GM18519 (cell line): ENCODE measurements at regions not wholly inside any gene's neighbourhood (a gene's known extent, or its start where the extent isn't known, plus 50 kb on each side); places are given as distances from the start of the nearest gene placed in this dataset.
"Not testable (repeated sequence)": the region's sequence is repeated elsewhere in the genome, so short reads cannot be mapped to it uniquely, and the experiment has no call there.

Source experiments
- ATAC-seq: cut with Tn5 transposase; IDR thresholded peaks from one replicate; pipeline ENCODE4 v1.9.1; 2021; ENCODE audit warnings: mild to moderate bottlenecking, moderate library complexity; ENCODE audit not compliant: unreplicated experiment, low FRiP score

DNA sequence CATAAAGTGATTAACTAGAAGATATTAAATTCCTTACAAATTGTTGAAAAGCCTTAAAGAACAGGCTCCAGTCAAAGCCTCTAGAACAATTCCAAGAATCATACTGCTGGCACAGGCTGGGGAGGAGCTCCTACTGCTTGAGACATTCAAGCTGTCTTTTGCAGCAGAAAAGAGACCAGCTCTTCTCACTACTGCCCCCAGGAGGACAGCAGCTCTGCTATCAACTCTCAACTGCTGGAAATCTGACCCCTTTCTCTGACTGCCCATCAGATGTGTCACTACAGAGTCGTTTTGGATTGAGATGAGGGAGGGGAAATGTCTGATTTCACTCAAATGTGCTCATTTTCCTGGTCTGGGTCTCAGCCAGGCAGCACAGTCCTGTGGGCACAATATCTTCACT, 421.0 kb downstream of the RPIA start:
- not testable (repeated sequence) for ATAC-seq

DNA sequence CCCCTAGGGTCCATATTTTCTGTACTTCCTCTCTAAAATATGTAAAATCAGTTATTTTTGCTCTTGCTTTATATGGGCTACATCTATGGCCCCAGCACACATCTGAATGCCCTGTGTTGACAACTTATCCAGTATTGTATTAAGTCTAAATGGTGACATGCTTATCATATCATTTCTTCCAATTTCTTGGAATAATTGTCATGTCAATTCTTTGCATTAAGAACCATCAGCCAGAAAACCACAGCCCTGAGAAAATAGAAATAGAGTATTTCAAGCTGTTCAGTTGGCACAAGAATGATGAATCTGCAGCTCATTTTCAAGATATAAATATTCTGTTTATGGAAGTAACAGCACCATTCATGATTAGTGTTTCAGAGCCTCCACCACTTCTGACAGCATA, 421.8 kb downstream of the RPIA start:
- ATAC-seq, result not testable (repeated sequence)

DNA sequence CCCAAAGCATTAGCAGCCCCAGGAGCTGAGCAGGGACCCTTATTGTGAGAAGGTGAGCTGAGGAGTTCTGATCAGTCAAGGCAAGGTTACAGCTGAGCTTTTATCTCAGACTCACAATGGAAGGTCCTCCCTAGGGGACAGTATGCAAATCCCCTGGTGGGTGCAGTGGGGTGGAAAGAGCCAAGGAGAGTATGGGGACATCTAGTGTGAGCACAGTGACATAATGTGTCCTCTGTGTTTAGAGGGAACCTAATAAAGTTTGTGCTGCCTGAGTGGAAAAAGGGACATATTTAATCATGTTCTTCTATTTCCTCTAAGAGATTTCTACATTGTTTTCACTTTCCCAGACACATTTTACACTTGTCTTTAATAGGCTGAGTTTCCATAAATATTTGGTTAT, 438.0 kb downstream of the RPIA start:
- not testable (repeated sequence) for ATAC-seq

GRCh38 chr2:89130665-89131308, 439.3 kb downstream of the RPIA start:
- ATAC-seq, result not testable (repeated sequence)

DNA sequence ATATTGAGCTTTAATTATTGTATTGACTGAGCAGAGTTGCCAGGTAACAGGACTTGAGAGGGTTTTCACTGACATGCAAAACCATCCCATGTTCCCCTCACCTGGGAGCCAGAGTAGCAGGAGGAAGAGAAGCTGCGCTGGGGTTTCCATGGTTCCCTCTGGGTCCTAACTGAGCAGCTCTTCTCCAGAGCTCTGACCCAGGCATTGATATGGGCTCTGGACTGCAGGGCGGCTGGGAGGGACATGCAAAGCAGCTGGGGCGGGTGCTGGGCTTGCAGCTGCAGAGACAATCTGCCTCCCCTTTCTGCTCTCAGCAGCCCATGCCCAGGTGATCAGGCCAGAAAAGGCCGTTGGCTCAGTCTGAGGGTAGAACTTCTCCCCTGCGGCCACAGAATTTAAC, 451.5 kb downstream of the RPIA start:
- ATAC-seq, result not testable (repeated sequence)

- ATAC-seq, result not testable (repeated sequence)
Measured at GRCh38 chr2:89145342-89145741, 453.9 kb downstream of the RPIA start.

DNA sequence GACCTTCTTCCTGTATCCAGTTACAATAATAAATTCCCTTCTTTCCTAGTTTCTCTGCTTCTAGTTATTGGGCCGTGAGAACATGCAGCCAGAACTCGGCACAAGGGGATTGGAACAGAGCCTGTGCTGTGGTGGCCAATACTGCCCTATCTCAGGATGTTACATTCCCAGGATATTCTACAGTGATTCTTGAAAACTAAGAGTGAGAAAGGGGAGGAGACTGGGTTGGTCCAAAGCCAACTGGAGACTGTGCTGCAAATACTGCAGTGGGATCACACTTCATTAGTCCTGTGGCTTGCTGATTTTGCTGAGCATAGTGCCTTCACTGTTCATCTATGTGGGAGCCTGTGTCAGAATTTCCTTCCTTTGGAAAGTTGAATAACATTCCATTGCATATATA, 456.8 kb downstream of the RPIA start:
- ATAC-seq, result not testable (repeated sequence)

GRCh38 chr2:89151699-89152098, 460.2 kb downstream of the RPIA start:
- ATAC-seq, result not testable (repeated sequence)

DNA sequence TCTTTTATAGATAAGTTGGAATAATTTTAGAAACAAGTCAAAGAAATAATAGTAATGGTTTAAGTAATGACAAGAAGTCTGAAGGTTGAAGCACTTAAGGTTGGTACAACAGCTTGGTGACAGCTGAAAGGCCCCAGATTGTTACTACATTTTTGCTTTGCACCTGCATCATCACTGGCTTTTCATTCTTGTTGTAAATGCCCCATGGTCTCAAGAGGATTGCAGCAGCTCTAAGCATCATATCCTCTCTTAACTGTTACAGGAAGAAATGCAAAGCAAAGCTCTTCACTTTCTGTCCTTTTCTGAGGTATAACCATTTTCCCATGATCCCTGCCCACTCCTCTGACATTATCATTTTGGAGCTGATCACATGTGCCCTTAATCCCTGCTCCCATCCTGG, 461.0 kb downstream of the RPIA start:
- ATAC-seq, result not testable (repeated sequence)

DNA sequence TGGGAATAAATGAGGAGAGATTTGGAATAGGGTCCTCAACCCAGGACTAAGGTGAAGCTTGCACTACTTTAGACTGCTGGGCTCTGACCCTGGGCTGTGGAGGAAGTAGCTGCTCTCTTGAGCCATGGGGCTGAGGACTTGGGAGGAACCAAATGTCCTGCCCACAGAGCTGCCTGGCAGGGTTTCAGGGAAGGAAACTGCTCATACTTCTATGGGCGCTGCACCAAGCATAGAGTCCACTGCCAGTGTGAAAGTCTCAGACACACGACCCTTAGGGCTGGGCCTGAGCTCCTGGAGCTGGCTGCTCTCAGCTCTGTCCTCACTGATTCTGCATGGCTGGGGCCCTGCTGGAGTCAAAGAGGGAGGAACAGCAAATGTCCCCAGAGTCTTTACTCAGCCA, 461.7 kb downstream of the RPIA start:
- ATAC-seq, result not testable (repeated sequence)

GRCh38 chr2:89154247-89154682, 462.8 kb downstream of the RPIA start:
- not testable (repeated sequence) for ATAC-seq

GRCh38 chr2:89160306-89160705, 468.8 kb downstream of the RPIA start:
- ATAC-seq, result not testable (repeated sequence)

- not testable (repeated sequence) for ATAC-seq
Measured at GRCh38 chr2:89161626-89162025, 470.2 kb downstream of the RPIA start.

DNA sequence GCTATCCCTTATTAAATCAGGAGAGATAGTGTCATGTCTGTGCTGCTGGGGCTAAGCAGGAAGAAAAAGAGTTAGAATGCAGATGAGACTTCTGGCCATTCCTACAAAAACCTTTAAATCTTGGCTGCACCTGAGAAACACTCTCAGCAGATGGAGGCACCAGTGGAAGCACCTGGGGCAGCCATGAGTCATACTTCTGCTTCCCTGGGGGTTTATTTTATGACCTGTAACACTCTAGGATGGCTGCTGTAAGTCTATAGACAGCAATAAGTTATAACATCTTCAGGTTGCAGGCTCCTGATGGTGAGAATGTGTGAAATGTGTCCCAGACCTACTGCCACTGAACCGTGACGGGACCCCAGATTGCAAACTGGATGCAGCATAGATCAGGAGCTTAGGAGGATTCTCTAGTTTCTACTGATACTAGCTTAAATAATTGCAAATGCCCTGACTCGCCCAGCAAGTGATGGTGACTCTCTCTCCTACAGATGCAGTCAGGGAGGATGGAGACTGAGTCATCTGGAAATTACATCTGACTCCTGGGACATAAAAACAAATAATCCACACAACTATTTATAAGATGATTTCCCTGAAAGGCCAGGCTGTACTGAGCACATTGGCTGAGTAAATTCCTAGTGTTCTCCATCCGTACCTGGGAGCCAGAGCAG, 479.2 kb downstream of the RPIA start:
- not testable (repeated sequence) for ATAC-seq

DNA sequence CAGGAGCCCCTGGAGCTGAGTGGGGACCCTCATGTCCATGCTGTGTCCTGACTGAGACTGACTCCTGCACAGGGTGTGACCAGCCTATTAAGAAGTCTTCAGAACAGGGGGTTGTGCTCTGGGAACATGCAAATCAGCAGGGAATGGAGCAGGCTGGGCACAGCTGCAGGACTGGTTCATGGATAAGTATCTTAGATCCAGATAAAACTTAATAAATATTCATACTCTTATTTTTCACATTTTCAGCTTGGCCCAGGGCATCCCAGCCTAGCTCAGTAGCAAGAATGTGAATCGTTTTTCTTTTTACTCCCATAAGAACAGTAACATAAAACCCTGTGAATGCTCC, 479.7 kb downstream of the RPIA start:
- ATAC-seq, result not testable (repeated sequence)

- not testable (repeated sequence) for ATAC-seq
Measured at GRCh38 chr2:89177004-89177403, 485.5 kb downstream of the RPIA start.

- ATAC-seq, result not testable (repeated sequence)
Measured at GRCh38 chr2:89182221-89182620, 490.7 kb downstream of the RPIA start.

DNA sequence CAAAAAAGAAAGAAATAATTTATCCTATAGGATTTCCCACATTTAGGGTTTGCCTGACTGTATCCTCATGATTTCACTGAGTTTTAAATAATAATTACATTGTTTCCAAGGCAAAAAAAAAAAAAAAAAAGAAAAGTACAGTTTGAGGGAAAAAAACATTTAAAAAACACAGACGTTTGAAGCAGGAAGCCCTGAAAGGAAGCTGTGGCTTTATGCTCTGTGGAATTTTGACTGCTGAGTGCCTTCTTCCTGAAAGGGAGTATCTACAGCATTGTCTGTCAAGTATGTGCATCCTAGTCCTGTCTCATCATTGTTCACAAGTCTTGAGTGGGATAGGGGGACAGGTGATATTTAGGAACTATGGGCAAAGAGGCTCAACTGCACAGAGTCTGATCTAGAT, 493.3 kb downstream of the RPIA start:
- not testable (repeated sequence) for ATAC-seq

DNA sequence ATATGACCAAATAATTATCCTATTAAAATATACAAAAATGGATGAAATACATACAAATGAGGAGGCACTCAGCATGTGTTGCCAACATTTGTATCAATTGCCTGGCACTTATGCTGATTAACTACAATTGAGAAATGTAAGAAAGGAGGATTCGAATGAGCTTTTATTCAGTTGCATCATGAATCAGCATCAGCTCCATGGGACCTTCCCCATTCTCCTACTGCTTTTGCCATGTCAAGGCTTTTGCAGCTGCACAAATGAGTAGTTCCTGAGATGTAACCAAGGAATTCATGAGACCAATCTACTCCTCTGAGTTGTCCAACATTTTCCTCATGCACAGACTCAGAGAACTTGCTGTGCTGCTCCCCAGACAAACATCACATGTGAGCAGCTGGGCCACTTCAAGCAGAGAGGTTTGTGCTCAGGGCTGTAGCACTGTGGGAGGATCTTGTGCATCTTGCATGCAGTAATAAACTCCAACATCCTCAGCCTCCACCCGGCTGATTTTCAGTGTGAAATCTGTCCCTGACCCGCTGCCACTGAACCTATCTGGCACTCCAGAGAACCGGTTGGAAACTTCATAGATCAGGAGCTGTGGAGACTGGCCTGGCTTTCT, 504.3 kb downstream of the RPIA start:
- not testable (repeated sequence) for ATAC-seq

GRCh38 chr2:89196719-89197118, 505.2 kb downstream of the RPIA start:
- ATAC-seq, result not testable (repeated sequence)

DNA sequence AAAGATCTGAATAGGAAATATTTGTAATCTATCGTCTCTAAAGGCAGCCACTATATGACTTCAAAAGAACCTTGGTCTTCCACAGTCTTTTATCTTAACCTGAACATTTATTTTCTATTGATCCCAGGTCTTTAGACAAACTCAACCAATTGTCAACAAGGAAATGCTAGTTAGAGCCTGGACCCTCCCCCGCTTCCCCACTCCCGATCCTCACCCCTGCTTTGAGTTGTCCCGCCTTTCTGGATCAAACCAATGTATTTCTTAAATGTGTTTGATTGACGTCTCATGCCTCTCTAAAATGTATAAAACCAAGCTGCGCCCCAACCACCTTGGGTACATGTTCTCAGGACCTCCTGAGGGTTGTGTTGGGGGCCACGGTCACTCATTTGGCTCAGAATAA, 506.6 kb downstream of the RPIA start:
- not testable (repeated sequence) for ATAC-seq
